IPS DF 19.7 (cell line): ENCODE measurements at regions not wholly inside any gene's neighbourhood (a gene's known extent, or its start where the extent isn't known, plus 50 kb on each side); places are given as distances from the start of the nearest gene placed in this dataset.
A peak's percentile ranks its signal among the peaks of the same experiment; 100 is the strongest.
"Not testable (repeated sequence)": the region's sequence is repeated elsewhere in the genome, so short reads cannot be mapped to it uniquely, and the experiment has no call there.

Source experiments
- DNase-seq: peaks from one replicate; pipeline ENCODE4 v3.0.0-alpha.2; 2013; ENCODE audit warnings: low read depth, low spot score

DNA sequence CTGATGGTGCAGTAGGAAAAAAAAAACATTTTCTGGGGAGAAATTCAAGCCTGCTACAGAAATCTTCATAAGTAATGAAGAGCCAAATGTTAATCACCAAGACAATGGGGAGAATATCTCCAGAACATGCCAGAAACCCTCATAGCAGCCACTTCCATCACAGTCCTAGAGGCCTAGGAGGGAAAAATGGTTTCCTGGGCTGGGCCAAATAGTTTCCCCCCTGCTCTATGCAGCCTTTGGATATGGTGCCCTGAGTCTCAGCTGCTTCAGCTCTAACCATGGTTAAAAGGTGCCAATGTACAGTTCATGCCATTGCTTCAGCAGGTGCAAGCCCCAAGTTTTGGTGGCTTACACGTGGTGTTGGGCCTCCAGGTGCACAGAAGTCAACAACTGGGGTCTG, 113.1 kb downstream of the ZNF648 start:
- DNase-seq = no peak

DNA sequence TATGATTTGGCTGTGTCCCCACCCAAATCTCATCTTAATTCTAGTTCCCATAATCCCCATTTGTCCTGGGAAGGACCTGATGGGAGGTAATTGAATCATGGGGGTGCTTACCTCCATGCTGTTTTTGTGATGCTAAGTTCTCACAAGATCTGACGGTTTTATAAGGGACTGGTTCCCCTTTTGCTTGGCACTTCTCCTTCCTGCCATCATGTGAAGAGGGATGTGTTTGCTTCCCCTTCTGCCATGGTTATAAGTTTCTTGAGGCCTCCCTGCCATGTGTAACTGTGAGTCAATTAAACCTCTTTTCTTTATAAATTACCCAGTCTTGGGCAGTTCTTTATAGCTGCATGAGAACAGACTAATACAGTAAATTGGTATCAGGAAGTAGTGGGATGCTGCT, 114.1 kb downstream of the ZNF648 start:
- no peak for DNase-seq

DNA sequence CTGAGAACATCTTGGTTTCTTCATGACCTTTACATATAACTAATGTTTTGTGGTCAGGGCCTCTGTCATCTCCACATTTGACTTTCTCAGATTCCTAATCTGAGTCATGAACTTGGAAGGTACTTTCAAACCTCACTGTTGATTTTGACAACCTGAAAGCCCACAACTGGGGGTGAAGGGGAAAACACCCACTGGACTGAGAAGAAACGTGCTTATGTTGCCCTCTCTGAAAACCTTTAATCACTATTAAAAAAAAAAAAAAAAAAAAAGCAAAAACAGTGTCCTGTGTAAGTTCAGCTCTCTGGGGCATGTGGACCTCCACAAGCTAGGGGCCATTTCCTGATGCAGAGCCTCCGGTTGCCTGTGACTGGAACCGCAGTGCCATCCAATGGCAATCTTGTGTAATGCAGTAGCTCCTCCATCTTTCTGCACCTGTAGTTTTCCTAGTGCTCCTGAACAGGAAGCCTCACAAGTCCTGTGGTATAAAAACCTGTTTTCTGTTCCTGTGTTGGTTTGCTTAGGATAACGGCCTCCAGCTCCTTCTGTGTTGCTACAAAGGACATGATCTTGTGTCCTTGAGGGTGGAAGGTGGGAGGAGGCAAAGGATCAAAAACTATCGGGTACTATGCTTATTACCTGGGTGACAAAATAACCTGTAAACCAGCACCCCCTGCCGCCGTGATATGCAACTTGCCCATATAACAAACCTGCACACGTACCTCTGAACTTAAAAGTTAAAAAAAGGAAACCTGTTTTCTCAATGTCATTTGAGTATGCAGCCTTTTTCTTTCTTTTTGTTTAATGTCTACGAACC, 124.5 kb downstream of the ZNF648 start:
- DNase-seq = peak; percentile 78

DNA sequence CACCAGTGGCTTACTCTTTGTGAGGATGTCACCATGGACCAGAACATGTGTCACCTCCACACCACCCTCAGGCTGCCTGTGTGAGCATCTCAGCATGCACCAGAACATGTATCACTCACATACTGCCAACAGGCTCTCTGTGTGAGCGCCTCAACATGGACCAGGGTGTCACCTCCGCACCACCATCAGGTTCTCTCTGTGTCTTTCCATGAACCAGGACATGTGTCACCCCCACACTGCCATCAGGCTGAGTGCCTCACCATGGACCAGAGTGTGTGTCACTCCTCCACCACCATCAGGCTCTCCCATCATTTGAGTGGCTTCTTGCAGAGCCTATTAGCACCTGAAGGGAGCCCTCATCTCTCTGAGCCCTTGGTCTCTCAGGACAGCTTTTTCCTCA, 125.2 kb downstream of the ZNF648 start:
- no peak for DNase-seq

DNA sequence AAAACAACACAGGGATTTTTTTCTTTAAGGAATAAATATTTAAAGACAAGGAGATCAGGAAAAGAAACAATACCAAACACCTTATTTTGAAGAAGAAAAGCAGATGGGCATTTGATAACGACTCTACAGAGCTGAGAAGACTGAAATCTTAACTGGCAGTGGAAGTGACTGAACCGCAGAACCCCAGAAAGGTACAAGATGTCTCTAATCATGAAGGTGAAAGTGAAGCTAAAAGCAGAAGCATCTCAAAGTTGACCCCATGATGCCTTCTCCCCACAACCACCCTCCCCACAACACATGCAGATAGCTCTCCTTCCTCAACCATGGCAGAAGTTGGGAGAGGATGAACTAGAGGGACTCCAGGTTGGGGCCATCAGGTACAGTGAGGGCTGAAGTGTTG, 129.6 kb downstream of the ZNF648 start:
- no peak for DNase-seq

DNA sequence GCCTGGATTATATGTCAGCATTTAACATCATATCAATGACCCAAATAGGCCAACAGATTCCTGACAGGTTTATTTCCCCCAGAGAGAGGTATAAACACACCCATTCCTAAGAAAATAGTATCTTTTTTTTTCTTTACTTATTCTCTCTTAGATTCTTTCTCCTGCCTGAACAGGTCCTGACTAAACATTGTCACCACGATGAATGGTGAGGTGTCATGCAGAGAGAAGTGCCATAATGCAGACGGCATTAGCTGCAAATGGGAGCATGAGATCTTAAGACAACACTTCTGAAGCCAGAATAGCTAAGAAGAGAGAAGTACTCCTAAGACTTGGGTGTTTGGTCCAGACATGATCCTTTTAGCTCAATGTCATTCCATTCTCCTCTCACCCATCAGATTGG, 131.3 kb downstream of the ZNF648 start:
- DNase-seq = no peak

DNA sequence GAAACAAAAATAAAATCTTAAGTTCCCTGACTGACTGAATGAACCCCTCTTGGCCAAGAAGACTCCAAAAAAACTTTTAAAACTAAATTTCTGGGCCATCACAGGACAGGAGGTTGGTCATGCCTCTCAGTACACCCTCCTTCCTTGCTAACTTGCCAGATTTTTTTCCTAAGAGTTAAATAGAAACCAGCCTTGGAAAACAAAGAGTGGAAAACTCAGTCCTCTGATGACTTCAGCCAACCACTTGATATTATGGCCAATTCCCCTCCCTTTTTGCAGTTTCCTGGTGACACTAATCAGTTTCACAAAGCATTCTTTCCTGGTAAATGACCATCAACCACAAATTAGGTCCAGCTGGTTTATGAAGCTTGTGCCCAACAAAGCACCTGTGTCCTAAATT, 134.8 kb downstream of the ZNF648 start:
- DNase-seq = no peak

DNA sequence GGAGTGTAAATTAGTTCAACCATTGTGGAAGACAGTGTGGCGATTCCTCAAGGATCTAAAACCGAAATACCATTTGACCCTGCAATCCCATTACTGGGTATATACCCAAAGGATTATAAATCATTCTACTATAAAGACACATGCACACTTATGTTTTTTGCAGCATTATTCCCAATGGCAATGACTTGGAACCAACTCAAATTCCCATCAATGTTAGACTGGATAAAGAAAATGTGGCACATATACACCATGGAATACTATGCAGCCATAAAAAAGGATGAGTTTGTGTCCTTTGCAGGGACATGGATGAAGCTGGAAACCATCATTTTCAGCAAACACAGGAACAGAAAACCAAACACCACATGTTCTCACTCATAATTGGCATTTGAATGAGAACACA, 137.5 kb downstream of the ZNF648 start:
- DNase-seq = not testable (repeated sequence)

DNA sequence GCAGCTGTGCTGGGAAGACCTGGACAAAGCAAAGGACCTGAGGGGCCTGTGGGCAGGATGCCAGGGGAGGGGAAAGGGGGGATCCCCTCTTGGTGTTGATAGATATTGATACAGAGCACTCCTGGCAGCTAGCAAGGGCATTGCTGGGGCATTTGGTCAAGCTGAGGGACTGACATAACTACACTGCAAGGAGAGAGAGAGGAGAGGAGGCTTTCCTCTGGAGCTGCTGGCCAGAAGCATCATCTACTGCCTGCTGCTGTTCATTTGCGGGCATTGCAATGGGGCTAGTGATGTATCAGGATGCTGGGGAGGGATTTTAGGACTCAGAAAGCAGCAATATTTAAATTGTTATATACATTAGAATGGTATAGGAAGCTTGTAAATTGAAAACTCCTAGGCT, 142.0 kb downstream of the ZNF648 start:
- DNase-seq = no peak

DNA sequence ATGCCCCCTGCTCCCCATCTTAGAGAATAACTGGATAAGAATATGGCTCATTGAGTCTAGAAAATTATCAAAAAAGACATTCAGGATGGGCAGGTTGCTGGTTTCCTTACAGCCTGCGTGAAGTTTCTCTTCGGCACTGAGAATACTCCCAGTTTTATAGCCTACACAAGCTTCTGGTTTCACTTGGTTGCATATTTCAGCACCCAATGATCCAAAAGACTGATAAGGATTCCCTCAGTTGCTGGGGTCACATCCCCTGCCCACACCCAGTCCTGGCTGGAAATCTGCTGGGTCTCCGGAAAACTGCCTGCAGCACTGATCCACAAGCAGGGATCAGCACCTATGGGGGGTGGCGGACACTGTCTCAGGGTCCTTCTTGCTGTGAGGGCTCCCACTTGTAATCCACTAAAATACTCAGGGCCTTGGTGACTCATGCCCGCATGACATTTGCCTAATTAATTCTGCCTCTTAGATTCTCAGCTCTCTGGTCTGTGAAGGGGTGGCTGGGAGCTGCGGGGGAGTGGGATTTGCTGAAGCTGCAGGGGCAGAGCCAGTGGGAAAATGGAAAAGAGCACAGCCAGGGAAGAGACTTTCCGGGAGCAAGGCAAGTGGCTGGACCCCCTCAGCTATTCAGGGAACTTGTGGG, 142.5 kb downstream of the ZNF648 start:
- DNase-seq = peak; percentile 50

DNA sequence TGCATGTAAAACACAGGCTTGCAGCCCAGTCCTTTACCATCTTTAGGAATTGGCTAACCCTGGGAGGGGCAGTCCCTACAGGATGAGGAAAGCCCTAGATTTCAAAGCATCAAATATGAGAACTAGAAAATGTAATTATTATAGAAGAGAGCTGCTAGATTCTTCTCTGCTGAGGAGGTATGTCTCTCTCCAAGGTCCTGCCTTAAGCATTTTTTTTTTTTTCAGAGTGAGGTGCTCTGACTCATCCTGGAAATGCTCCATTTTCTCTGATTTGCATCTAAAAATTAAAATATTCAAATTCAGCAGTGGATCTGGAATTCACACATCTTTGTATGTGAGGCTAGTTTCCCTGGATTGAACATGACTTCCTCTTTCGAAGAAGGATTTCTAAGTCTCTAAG, 149.8 kb downstream of the ZNF648 start:
- no peak for DNase-seq

DNA sequence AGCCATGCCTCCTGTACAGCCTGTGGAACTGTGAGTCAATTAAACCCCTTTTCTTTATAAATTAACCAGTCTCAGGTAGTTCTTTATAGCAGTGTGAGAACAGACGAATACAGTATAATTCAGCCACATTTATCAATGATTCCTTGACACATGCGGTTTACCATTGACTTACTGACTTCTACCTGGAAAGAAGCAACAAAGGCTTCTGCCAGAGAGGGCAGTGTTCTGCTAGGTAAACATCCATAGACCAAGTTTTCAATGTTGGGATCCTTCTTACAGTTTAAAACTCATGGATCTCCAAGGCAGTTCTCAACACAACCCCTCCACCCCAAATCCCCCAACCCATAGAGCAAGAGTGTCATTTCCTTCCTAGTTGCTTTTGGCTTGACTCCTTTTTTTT, 150.6 kb downstream of the ZNF648 start:
- DNase-seq = no peak

DNA sequence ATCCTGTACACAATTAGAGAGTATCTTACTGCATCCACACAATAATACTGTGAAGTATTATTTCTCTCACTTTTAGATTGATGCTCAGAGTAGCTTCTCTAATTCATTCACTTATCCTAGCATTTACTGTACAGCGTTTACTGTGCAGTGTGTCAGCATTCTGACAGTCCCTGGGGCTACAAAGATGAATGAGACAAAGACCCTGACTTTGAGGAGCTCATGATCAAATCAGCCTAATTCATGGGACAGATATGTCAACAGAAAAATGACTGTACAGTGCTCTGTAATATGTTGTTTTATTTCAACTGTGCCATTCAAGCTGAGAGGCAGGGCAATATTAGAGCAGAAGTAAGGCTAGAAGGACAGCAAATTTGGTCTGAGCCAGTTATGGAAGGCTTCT, 152.5 kb downstream of the ZNF648 start:
- no peak for DNase-seq

DNA sequence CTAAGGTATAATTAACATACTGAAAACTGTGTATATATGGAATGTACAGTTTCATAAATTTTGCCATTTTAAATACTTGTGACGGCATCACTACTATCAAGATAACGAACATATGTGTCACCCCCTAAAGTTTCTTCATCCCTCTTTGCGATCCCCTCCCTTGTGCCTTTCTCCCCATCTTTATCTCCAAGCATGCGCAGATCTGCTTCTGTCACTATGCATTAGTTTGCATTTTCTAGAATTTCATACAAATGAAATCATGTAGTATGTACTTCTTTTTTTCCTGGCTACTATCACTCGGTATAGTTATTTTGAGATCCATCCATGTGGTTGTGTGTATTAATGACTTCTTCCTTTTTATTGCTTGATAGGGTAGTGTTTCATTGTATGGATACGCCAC, 154.9 kb downstream of the ZNF648 start:
- DNase-seq = no peak

DNA sequence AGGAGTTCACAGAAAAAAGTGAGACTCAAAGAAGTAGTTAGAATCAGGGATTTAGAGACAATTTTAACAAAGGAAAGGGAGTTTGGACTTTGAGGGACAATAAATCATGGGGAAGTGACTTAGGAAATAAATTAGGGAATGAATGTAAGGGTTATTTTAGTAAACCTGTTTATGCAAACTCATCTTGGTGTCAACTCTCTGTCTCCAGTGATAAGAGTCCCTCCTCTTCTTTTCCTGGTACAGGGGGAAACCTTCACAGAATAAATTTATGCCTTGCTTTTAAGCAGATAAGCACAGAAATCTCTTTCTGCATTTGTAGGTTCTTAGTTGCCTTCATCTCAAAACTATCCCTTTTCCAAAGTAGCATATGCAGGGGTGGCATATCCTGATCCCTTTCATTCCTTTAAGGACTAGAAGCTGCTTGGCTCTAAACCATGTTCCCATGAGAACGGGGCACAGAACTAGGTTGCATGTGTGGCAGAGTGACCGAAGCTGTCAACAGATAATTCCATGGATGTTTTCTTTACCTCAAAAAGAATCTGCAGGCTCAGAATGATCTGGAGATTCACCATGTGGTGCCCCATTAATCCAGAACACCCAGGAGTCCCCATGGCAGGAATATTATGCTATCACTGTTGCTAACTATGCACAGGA, 155.4 kb downstream of the ZNF648 start:
- no peak for DNase-seq

DNA sequence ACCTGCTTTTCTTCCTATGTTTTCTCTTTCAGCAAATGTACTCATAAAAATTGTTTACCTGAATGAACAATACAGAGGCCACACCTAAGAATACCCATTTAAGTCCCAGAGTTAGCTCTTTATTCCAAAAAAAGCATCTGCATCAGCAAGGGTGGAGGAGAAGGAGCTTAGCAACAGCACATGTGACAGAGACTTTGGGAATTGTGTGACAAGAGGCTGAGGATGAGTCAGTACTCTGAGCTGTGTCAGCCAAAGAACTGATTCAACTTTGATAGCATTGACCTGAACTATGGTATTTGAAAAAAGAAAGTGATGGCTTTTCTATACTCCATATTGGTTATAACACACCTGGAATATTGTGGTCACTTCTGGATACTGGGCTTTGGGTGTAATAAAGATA, 162.7 kb downstream of the ZNF648 start:
- no peak for DNase-seq

DNA sequence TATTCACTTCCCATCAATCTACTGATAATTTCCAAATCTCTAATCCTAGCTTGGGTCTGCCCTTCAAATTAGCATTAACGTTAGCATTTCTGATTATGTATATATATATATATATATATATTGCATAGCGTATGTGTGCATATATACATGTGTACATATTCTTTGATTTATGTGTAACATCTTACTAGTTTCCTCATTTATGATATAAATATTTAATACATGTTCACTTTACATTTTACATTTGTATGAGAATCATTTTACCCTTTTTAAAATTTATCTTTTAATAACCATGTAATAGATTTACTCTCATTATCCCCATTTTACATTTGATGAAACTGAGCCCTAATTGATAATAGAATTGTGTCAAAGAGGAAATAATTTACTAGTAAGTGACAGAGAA, 164.7 kb downstream of the ZNF648 start:
- DNase-seq = no peak

DNA sequence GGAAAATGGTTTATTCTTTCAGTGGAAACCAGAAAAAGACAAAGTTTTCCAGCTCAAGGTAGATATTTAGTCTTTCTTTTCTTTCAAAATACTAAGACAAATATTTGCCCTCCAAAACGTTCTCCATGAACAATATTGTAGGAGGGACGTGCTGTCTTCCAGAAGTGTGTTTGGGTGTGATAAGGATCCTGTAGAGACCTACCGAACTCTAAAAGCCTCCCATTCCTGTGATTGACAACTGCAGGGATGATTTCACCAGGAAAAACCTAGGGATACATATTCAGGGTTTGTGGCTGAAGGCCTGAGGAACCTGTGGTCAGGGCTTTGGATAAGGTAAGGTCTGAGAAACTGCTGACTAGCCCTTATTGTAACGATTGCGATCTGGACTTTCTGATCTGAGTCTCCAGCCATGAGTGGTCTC, 167.1 kb downstream of the ZNF648 start:
- no peak for DNase-seq

DNA sequence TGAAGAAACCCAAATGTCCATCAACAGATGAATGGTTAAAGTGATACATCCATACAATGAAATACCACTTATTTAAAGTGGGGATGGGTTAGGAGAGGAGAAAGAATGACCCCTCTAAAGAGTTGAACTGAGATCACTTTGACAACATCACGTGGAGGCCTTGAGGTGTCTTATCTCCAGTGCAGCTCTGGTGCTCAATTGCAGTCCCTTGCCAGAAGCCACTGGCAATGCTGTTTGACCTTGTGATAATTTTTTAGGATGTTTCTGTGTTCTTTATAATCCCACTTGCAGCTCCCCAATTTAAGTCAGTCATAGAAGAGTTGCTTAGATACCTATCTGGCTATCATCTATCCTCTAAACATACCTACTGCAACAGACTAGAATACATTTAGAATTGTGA, 167.6 kb downstream of the ZNF648 start:
- no peak for DNase-seq

DNA sequence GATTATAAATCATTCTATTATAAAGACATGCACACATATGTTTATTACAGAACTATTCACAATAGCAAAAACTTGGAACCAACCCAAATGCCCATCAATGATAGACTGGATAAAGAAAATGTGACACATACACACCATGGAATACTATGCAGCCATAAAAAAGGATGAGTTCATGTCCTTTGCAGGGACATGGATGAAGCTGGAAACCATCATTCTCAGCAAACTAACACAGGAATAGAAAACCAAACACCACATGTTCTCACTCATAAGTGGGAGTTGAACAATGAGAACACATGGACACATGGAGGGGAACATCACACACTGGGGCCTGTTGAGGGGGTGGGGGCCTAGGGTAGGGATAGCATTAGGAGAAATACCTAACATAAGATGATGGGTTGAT, 168.4 kb downstream of the ZNF648 start:
- DNase-seq = not testable (repeated sequence)

DNA sequence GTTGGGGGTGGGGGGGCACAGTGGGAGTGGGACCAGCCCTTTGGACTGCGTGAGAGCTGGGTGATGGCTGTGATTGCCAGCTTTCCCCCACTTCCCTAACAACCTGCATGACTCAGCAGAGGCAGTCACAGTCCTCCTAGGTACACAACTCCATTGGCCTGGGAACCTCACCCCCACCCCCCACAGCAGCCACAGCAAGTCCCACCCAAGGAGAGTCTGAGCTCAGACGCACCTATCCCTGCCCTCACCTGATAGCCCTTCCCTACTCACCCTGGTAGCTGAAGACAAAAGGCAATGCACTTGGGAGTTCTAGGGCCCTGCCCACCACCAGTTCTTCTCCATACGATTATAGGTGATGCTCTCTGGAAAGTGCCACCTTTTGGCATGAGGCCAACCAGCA, 188.9 kb downstream of the ZNF648 start:
- no peak for DNase-seq

DNA sequence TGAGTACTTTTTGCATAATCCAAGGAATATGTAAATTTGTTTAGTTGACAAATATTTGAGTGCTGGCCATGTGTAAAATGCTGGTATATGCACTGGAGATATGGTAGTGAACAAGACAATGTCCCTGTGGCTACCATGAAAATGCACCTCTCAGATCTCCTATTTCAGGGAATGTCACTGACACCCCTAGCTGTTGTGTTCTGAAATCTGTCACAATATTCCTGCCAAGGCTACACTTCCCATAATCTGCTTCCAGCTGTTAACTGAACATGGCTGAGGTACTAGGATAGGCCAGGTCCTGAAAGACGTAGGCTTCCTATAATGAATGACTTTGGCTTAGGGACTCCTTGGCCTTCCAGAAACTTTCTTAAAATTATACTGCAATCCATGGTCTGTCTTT, 197.8 kb downstream of the ZNF648 start:
- DNase-seq = no peak

DNA sequence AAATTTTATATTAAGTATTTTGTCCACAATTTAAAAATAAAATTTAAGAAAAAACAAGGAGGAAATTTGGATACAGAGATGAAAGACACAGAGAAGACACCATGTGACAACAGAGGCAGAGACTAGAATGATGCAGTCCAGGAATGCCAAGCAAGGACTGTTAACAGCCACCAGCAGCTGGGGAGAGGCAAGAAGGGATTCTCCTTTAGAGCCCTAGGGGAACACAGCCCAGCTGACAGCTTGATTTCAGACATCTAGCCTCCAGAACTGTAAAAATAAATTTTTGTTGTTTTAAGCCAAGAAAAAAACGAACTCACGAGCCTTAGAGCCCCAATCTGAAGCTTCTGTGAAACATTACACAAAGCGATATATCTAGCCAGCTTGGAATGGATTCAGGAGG, 198.5 kb downstream of the ZNF648 start:
- no peak for DNase-seq
